GM06990 (cell line): ENCODE measurements at regions not wholly inside any gene's neighbourhood (a gene's known extent, or its start where the extent isn't known, plus 50 kb on each side); places are given as distances from the start of the nearest gene placed in this dataset.

ENCODE experiments used
- DNase-seq: peaks from one replicate; pipeline ENCODE4 v3.0.0-alpha.2; 2011; ENCODE audit not compliant: insufficient read length; ENCODE audit errors: extremely low read depth
- H3K27me3 ChIP-seq: replicated peaks from 2 replicates; pipeline ENCODE4 v1.6.0; 2011; ENCODE audit warnings: low read length; ENCODE audit not compliant: control insufficient read depth, insufficient read depth
- H3K36me3 ChIP-seq: 2 replicates; pipeline ENCODE4 v1.5.1; 2011; ENCODE audit warnings: low read length; ENCODE audit not compliant: control insufficient read depth, insufficient read depth
- H3K4me3 ChIP-seq: replicated peaks from 2 replicates; pipeline ENCODE4 v1.5.1; 2011; ENCODE audit warnings: low read depth, mild to moderate bottlenecking, control low read depth, low read length
- CTCF ChIP-seq: IDR thresholded peaks from 2 replicates; pipeline ENCODE4 v1.5.1; 2011; ENCODE audit warnings: low read length, control low read depth, mild to moderate bottlenecking, inconsistent platforms; ENCODE audit not compliant: insufficient read depth, poor library complexity, severe bottlenecking

GRCh38 chr16:63326736-63327339, 1290.6 kb upstream of the CDH8 start:
- DNase-seq: no peak
- no peak for TF ChIP-seq CTCF
- Histone ChIP-seq H3K36me3 (no peaks in the 10 kb centered on the region), H3K27me3 (no peaks in the 10 kb centered on the region), H3K4me3 (no peak overlapping the region)

DNA sequence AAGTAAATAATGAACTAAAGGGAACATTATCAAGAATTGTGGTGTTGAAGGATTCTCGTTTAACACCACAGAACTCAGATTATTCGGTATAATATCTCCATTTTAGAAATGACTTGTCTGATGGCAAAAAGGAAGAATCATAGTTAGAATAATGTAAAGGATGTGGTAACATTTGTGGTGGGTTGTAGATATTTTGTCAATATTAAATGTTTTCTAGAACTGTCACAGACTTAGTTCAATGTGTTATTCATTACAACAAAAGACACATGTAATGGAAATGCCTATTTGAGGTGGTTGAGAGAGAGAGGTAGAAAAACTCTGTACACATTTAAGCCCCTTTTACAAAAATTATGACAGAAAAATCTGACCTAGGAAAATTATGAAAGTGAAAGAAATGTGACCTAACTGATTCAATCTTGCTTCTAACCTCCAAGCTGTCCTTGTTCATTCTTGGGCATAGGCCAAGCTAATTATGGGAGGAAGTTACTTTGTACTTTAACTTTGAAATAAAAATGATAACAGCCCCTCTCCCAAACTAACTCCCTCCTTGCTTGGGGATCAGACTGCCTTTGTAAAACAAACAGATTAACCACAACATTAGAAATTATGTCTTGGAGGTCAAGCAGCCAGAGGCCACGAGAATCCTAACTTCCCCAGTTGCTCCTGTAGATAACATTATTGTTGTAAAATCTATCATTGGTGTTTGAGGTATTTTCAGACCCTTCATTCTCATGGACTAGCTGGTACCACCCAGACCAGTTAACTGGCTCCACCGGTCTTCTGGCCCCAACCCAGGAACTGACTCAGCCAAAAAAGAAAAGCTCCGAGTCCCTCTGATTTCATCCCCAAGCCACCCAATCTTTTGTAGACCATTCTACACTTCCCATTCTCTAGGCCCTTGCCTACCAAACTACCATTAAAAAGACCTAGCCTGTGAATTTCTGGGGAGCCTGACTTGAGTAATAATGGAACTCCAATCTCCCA, 1287.8 kb upstream of the CDH8 start:
- no peak for TF ChIP-seq CTCF
- H3K4me3 ChIP-seq: no peak overlapping the region
- no peaks in the 10 kb centered on the region for H3K36me3 ChIP-seq
- no peak for DNase-seq
- H3K27me3 ChIP-seq: no peaks in the 10 kb centered on the region

- no peak overlapping the region for H3K4me3 ChIP-seq
- TF ChIP-seq CTCF: no peak
- H3K36me3 ChIP-seq: no peaks in the 10 kb centered on the region
- no peaks in the 10 kb centered on the region for H3K27me3 ChIP-seq
- DNase-seq: no peak
Observed at GRCh38 chr16:63323055-63323454, 1286.8 kb upstream of the CDH8 start.

DNA sequence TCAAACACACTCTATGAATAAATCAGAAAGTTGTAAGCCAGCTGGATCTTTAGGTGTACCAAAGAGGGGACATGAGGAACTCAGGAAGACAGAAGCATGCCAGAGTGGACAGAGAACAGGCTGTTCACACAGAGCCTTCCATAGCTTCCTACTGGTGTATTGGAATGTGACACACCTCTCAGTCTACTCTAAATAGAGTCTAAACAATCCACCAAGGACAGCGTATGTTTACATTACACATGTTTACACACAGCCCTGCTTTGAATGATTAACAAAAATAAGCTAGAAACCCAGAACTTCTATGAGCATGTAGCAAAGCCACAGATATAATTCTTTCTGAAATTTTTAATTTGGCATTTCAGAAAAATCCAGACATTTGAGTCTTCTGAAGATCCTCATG, 1279.0 kb upstream of the CDH8 start:
- Histone ChIP-seq H3K27me3 (no peaks in the 10 kb centered on the region), H3K36me3 (no peaks in the 10 kb centered on the region), H3K4me3 (no peak overlapping the region)
- TF ChIP-seq CTCF: no peak
- DNase-seq: no peak

GRCh38 chr16:63312346-63312745, 1276.1 kb upstream of the CDH8 start:
- DNase-seq: no peak
- Histone ChIP-seq H3K27me3 (no peaks in the 10 kb centered on the region), H3K4me3 (no peak overlapping the region), H3K36me3 (no peaks in the 10 kb centered on the region)
- no peak for TF ChIP-seq CTCF
